DMS53 treated with DMSO at 0.1 percent for 48 hours (cell line): ENCODE measurements at regions not wholly inside any gene's neighbourhood (a gene's known extent, or its start where the extent isn't known, plus 50 kb on each side); places are given as distances from the start of the nearest gene placed in this dataset.

Experiments used
- DNase-seq: peaks from one replicate; lab custom pipeline; 2025; ENCODE audit not compliant: unreplicated experiment; lab: John Stamatoyannopoulos, UW

DNA sequence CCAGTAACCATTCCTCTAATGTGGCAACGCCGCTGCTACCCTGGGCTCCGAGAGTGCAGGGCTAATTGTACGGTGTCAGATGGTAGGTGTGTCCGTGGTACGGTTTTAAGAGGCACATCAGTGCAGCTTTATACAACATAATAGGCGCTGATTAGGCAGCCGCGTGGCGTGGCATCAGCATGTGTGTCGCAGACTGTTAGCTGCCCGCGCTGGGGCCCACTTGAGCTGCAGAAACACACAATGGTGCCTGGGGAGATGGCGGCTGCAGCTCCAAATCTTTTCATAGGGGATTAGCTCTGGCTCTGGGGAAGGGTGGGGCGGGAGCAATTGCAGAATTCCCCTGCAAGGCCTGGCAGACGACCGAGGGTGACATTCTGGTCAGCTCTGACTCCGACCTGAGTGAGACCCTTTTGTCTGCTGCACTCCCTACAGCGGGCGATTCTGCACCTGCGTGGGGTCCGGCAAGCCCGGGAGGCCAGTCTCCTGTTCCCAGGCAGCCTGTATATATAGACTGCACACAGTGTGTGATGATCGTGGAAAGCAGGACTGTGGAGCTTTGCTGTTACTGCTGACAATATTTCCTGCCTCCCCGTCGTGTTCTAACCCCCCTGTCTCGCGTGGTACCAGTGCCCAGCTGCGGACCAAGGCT, 722.7 kb upstream of the CELF2 start:
- no peak for DNase-seq

GRCh38 chr10:10295537-10295936, 722.1 kb upstream of the CELF2 start:
- no peak for DNase-seq

- no peak for DNase-seq
These were observed 715.0 kb upstream of the CELF2 start for GRCh38 chr10:10302689-10303088.

GRCh38 chr10:10307036-10307435, 710.6 kb upstream of the CELF2 start:
- no peak for DNase-seq

DNA sequence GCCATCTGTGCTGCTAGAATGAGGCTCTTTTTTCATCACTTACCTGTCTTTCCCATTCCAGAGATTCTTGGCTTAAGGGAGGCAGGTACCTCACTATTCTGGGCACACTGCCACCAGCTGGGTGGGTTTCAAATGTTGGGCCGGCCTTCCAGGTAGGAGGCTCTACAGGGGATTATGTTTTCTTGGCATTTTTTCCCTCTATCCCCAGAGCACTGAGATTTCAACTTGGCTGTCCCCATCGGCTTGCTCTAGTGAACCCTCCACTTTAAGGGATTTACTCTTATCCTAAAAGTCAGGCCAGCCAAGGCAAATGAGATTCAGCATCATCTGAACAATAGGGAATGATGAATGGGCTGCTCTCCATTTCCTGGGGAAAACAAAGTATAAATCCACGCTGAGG, 710.1 kb upstream of the CELF2 start:
- DNase-seq: no peak

GRCh38 chr10:10310498-10310897, 707.2 kb upstream of the CELF2 start:
- no peak for DNase-seq

DNA sequence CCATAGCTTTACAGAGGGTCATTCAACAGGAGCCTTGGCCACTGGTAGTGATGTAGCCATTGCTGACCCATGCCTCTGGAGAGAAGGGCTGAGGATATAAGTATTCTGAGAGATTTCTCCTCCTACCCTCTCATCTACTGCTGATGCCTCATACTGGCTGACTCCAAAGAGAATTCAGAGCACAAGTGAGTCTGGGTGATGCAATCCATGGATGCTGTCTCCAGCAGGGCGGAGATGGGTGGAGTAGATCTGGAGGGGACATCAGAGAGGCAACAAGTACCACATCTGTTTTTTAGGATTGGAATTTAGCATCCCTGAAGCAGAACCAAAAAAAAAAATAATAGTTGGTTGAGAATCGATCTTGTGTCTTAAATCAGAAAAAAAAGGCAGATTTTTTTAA, 705.7 kb upstream of the CELF2 start:
- DNase-seq: no peak

DNA sequence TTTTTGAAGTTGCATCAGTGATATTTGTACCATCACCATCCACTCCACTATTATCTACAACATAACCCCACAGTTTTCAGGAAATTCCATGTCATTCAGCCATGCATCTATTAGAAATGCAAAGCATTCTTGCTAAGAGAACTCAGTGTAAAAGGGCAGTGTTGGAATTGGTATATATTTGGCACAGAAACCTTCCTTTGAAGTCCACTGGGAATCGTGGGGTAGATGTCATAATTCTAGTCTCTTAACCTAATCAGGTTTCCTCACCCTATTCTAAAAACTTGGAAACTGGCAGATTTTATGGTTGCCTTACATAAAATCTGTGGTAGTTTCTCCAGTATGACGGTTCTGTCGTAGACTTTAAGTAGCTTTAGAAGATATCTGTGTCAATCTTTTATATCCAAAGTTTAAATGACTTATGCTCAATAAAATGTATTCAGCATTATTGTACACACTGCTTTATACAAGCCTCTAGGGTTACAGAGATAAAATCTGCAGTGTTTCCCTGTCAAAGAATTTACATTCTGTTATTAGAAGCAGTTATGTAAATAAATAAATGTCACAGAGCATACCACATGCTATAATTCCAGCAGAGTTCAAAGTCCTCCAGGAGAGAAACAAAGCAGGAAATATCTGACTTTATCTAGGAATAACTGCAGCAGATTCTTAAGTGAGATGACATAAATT, 704.4 kb upstream of the CELF2 start:
- DNase-seq: no peak

DNA sequence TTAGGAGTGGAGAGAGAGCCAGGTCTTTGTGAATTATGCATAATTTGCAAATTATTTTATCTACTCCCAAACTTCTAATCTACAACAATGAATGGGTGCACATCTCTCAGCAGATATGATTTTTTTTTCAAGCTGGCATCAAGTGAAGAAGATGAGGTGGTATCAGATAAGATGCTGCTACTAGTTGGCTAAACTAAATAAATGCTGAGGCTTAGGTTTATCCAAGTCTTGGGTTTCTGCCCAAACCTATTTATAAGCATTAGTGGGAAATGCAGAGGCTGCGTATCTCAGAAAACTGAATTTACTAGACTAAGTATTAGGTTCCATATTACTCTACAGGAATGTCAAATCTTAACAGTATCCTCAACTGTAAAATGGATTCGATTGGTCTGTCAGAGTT, 703.0 kb upstream of the CELF2 start:
- DNase-seq: no peak

DNA sequence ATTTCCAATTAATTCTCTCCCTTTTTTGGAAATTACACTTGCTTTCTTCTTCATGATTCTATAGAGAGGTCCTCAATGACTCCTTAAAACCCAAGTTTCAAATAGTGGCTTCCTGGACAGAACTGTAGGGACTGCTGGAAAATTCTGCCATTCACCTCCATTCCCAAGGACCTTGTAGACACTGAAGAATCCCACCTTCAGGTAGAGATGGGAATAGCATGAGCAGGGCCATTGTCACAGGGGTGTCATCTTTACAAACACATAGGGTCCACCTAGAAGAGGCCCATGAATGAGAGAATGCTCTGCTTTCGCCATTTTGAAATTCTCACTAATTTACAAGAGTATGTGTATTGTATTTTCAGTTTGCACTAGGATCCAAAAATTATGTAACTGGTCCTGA, 701.7 kb upstream of the CELF2 start:
- DNase-seq: no peak

- DNase-seq: no peak
These were observed 700.5 kb upstream of the CELF2 start for GRCh38 chr10:10317151-10317550.

- no peak for DNase-seq
These were observed 698.8 kb upstream of the CELF2 start for GRCh38 chr10:10318856-10319255.

DNA sequence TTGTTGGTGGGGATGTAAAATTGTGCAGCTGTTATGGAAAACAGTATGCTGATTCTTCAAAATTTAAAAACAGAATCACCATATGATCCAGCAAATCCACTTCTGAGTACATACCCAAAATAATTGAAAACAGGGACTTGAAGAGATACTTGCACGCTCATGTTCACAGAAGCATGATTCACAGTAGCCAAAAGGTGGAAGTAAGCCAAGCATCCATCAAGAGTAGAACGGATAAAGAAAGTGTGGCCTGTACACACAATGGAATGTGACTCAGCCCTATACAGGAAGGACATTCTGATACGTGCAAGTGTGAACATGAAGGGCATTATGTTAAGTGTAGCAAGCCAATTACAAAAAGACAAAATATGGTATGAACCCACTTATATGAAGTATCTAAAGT, 696.7 kb upstream of the CELF2 start:
- DNase-seq: no peak

- DNase-seq: no peak
These were observed 691.6 kb upstream of the CELF2 start for GRCh38 chr10:10326116-10326515.

DNA sequence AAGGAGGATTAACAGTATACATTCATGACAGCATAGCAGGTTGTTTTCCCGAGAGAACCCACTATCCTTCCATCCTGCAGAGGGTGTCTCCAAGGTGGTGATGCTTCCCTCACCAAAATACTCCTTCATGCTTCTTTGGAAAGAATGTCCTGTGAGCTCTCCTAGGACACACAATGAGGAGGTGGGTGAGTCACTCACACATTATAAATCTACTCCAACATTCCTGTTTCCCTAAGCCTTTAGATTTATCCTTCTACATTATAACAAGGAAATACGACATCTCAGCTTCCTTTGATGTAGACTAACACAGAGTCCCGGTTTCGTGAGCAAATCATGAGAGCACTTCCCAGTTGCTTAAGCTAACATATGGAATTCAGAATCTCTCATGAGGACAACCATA, 689.7 kb upstream of the CELF2 start:
- DNase-seq: no peak

- DNase-seq: no peak
These were observed 687.3 kb upstream of the CELF2 start for GRCh38 chr10:10330418-10330817.

GRCh38 chr10:10332786-10333185, 684.9 kb upstream of the CELF2 start:
- DNase-seq: no peak

- DNase-seq: no peak
These were observed 684.0 kb upstream of the CELF2 start for GRCh38 chr10:10333622-10334021.

DNA sequence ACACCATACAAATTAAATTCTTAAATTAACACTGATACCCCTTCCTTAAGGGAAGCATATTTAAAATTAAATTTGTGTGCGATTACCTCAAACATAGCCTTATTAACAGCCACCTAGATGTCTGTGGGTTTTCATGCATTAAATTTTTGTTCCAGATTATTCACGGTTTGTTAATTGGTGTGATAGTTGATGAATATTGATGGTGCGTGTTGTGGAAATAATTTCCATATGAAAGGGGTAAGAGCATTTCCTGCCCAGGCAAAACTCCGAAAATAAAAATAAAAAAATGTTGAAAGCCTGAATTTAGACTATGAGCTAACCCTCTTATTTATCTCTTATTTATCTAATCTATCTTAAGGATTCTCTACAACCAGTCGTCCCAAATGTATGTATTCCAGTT, 679.3 kb upstream of the CELF2 start:
- DNase-seq: no peak

GRCh38 chr10:10346390-10347150, 671.1 kb upstream of the CELF2 start:
- no peak for DNase-seq

GRCh38 chr10:10350050-10350449, 667.6 kb upstream of the CELF2 start:
- DNase-seq: no peak

DNA sequence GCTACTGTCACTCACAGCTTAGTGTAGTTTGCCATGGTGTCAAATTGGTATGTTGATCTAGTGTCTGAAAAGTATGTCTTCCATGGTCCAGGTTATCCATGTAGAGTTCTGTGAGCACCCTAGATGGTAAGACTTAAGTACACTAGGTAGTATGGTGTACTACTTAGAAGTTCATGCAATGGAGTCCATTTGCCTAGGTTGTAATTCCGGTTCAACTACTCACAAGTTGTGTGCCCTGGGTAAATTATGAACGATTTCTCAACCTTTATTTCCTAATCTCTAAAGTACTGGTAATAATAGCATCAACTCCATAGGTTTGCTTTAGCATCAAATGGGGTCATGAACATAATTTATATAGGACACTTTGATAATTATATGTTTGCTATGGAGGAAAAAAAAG, 666.2 kb upstream of the CELF2 start:
- DNase-seq: no peak
